GM10248 (cell line): ENCODE measurements at regions not wholly inside any gene's neighbourhood (a gene's known extent, or its start where the extent isn't known, plus 50 kb on each side); places are given as distances from the start of the nearest gene placed in this dataset.

Source experiments
- CTCF ChIA-PET: fragments of 300-600 bp; sonication (Branson Sonifier 250); formaldehyde crosslinking; extraction: SDS; loops from one replicate; lab custom pipeline; 2021; ENCODE audit warnings: antibody characterized with exemption; lab: Yijun Ruan, JAX
- POLR2A ChIA-PET: fragments of 350-650 bp; sonication (Branson Sonifier 250); formaldehyde crosslinking; extraction: SDS; loops from one replicate; lab custom pipeline; 2020; ENCODE audit warnings: antibody characterized with exemption; lab: Yijun Ruan, JAX
- DNase-seq: peaks from one replicate; pipeline ENCODE4 v3.0.0; 2012; ENCODE audit errors: extremely low spot score
- TF ChIP-seq, protein P1 (sequence below): IDR thresholded peaks from 2 replicates; pipeline ENCODE4 v1.5.1; 2012; ENCODE audit warnings: mild to moderate bottlenecking, low read depth; ENCODE audit errors: extremely low read depth, missing control alignments, control extremely low read depth

DNA sequence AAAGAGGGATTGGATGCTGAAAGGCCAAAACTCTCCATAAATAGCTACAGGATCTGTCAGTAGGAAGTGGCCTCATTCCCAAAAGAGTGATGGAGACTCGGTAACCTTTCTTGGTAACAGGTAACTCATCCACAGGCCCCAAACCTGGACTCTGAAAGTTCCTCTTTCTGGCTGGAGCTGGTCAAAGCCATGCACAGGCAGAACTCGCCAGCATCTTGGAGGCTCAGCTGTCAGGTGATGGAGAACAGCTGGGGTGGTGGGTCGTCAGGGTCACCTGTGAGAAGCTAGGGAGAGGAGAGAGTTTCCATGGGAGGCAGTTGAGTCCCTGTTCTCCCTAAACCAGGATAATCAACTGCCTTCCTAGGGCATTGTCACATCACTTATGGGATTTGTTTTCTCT is 354.3 kb upstream of the GATB start:
- CTCF ChIA-PET = interaction anchor here (1.4 to 1.8 kb wide), 2 partner anchors 12 to 198 kb away, joined by 3 to 5 read pairs; no protein-coding TSS in a partner anchor
- DNase-seq = no peak
- TF ChIP-seq, protein P1, sequence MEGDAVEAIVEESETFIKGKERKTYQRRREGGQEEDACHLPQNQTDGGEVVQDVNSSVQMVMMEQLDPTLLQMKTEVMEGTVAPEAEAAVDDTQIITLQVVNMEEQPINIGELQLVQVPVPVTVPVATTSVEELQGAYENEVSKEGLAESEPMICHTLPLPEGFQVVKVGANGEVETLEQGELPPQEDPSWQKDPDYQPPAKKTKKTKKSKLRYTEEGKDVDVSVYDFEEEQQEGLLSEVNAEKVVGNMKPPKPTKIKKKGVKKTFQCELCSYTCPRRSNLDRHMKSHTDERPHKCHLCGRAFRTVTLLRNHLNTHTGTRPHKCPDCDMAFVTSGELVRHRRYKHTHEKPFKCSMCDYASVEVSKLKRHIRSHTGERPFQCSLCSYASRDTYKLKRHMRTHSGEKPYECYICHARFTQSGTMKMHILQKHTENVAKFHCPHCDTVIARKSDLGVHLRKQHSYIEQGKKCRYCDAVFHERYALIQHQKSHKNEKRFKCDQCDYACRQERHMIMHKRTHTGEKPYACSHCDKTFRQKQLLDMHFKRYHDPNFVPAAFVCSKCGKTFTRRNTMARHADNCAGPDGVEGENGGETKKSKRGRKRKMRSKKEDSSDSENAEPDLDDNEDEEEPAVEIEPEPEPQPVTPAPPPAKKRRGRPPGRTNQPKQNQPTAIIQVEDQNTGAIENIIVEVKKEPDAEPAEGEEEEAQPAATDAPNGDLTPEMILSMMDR = no peak
- POLR2A ChIA-PET = no interaction called here

DNA sequence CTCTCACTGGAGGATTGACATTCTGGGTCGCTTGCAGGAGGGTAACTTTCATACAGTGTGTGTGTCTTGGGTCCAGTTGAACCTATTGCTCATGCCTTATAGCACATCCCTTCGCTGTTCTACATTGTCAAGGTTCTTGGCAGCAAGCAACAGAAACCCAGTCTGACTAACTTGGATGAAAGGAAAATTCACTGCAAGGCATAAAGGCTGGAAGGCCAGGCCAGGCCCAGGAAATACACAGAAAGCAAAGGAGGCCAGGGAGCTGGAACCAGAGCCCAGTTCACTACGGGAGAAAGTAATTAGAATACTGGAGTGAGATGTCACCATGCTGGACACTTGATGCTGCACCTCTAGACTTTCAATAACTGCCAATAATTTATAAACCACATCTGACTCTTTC is 353.8 kb upstream of the GATB start:
- TF ChIP-seq, protein P1 = no peak
- no peak for DNase-seq
- CTCF ChIA-PET = interaction anchor here (1.4 to 1.8 kb wide), 2 partner anchors 12 to 198 kb away, joined by 3 to 5 read pairs; no protein-coding TSS in a partner anchor
- POLR2A ChIA-PET = no interaction called here

DNA sequence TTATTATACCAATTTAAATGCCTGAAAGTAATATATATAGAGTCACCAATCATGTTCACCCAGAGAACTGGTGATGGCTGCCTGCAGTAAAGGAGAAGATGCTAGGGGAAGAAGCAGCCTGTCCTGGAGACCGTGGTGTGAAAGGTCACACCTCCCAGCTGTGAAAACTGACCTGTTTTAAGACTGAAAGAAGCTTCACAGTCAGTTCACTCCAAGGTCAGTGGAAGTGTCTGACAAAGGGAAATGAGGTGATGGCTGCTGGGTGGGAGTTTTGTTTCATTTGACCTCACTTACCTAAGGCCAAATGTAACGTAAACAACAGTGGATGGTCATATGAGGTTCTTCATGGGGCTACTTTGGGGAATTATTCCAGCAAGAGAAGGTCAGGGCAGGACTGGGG is 352.1 kb upstream of the GATB start:
- peak; percentile 55 for DNase-seq
- ChIA-PET POLR2A (no interaction called here), CTCF (interaction anchor here (1.0 kb wide), 1 partner anchor 15 kb away, joined by 3 read pairs; no protein-coding TSS in a partner anchor)
- TF ChIP-seq, protein P1 = no peak

DNA sequence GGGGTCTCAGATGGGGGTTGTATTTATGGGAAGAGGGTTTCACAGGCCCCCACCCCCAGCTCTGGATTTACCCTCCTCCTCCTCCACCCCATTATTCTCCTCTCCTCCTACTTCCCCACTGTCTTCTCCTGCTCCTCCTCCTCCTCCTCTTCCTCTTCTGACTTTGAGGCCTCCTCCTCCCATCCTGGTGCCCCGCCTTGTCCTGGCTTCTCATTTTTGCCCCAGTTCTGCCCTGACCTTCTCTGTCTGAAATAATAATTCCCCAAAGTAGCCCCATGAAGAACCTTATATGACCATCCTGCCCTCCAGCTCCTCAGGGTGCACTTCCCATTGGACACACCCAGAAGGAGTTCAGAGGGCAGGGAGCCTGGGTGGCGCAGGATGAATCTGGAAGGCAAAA is 351.4 kb upstream of the GATB start:
- CTCF ChIA-PET = interaction anchor here (1.0 kb wide), 1 partner anchor 15 kb away, joined by 3 read pairs; no protein-coding TSS in a partner anchor
- POLR2A ChIA-PET = no interaction called here

DNA sequence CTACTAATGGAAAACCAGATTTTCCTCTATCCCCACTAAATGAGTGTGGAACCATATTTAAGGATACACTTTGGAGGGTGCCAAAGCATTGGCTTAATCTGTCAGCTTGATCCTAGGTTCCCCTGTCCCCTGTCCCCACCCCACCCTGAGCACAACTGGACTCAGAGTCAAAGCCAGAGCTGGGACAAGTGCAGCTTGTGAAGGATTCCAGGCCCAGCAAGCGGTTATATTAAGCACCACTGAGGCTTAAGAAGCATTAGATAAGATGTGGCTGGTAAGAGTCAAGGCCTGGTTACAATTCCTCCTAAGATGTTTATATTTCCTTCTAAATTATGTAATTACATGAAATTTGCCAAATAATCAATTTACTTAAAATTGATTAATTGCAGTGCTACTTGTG is 350.0 kb upstream of the GATB start:
- ChIA-PET CTCF (no interaction called here), POLR2A (no interaction called here)
- DNase-seq = no peak
- TF ChIP-seq, protein P1 = no peak

More for the DNA sequence above, 351.4 kb upstream of the GATB start:
- TF ChIP-seq, protein P1 = no peak
- DNase-seq = no peak

DNA sequence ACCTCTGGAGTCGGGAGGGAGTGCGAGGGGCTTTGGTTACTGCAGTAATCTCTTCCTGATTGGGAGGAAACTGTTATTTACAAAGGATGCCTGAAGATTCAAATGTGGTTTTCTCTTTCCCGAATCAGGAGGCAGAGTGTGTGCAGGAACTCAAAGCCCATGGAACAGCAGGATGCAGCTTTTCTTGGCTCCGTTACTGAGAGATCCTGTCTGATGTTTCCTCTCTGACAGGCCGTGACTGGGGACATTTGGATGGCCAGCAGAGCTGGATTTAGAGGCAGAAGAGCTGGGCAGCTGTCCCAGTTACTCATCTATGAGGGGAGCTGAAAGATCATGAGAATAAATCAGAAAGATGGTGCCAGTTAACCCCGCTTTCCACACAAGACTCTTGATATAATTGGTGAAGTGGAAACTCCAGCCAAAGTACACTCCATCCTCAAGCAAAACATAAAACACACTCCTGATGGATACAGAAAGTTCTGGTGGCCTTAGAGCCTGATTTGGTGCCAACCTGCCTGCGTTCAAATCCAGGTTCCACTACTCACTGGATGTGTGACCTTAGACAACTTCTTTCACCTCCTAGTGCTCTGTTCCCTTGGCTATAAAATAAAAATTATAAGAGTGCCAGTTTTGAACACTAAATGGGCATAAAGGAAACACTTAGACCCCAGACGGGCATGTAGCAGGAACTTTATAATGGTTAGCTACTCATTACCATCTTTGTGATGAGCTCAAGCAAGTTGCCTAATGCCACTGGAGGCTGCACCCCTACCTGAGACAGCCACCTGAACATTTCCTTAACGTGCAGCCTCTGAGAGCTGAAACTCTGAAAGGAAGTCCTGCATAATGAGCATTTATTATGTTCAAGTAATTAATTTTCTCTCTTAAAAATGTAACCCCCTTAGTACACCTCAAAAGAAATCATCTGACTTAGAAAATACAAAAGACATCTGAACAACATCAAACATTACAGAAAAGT is 349.0 kb upstream of the GATB start:
- CTCF ChIA-PET = no interaction called here

More for the DNA sequence above, 349.0 kb upstream of the GATB start:
- POLR2A ChIA-PET = no interaction called here
- no peak for DNase-seq
- TF ChIP-seq, protein P1 = no peak
